NCI-H460 (cell line): ENCODE measurements at regions not wholly inside any gene's neighbourhood (a gene's known extent, or its start where the extent isn't known, plus 50 kb on each side); places are given as distances from the start of the nearest gene placed in this dataset.
"Not testable (repeated sequence)": the region's sequence is repeated elsewhere in the genome, so short reads cannot be mapped to it uniquely, and the experiment has no call there.

Experiments used
- DNase-seq: peaks from one replicate; pipeline ENCODE4 v3.0.0-alpha.2; 2016; ENCODE audit warnings: low read depth; ENCODE audit errors: extremely low read depth

DNA sequence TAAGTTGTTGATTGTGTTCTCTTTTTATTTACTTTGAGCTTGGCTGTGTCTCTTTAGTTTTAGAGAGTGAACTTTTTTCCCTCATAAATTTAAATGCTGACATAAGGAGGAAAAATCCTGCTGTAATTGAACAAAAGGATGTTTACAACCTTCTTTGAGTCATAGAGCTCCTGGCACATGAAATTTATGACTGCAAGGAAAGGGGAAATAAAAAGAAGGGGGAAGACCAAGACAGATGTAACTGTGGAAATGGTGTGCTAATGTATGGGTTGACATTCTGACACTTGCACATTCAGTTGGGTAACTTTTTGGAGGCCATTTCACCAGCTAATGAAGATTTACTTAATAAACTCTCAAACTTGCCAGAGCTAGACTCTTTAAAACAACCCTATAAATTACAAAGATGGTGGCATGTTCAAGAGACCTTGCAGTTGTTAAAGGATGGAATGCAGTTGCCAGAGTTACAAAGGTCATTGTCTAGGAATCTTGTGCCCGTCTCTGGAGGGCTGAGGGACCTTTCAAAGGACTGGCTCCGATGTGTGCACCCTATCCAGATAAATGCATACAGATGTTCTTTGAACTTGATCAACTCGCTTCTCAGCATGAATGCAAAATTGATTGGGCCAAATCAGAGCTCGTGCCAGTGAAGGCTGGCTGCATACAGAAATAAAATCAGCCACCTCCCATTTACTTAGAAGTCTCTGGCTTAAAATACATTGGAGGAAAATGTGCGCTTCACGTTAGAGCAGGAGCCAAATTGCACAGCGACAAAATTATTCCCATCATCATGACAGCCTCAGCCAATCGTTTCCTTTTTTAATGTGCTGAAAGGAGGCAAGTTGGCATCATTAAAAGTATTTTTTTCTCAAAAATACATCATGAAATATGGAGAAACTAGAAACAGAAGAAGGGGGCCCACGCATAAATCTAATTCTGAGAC, 289.0 kb upstream of the XYLT1 start:
- no peak for DNase-seq

DNA sequence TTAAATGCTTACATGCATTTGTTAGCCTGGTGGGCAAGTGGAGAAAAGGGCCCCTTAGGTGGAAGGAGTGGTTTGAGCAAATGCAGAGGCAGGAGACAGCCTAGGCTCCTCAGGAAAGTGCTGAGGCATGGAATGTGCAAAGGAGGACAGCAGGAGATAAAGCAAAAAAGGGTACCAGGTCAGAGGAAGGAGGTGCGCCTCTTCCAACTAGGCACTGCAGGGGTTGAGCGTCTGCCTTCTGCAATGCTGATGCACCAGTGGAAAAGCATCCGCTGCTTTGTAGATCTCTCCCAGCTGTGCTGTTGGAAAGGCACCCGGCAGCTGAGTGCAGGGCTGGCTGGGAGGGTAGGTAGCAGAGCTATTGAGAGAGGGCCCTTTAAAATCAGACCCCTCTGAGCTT, 287.0 kb upstream of the XYLT1 start:
- no peak for DNase-seq

DNA sequence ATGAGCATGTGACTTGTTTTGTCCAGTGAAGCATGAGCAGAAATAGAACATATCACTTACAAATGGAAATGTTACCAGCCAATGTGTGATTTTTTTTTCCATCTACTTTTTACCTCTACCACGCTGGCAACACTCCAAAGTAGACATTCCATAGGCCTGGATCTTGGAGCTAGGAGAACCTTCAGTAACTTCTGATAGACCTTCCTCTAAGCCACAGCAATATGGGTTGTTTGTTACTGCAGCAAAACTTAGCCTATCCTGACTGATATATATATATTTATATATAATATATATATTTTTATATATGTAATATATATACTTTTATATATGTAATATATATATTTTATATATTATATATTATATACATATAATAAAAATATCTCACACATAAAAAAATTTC, 284.4 kb upstream of the XYLT1 start:
- no peak for DNase-seq

DNA sequence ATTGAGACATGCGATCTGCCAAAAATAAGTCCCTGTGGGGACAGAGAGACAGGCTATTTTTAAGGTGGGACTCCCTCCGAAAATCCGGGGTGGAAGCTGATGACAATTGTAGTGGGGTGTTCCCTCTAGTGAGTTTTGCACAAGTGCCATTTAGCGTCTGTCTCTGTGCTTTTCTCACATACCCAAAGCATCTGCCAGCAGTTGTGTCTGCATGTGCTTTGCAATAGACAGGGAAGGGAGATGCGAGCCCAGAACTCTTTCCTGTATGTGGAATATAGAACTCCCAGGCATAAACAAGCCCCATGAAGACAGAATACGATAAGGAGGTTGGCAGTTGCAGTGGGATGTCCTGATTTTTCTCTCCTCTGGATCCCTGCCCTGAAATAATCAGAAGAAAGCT, 282.7 kb upstream of the XYLT1 start:
- no peak for DNase-seq

DNA sequence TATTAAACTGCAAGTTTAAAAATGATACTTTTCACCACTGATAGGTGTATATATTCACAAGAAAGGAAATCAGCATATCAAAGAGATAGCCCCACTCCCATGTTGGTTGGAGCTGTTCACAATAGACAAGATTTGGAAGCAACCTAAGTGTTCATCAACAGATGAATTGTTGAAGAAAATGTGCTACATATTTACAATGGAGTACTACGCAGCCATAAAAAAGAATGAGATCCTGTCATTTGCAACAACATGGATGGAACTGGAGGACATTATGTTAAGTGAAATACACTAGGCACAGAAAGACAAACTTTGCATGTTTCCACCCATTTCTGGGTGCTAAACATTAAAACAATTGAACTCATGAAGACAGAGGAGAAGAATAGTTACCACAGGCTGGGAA, 278.9 kb upstream of the XYLT1 start:
- no peak for DNase-seq

DNA sequence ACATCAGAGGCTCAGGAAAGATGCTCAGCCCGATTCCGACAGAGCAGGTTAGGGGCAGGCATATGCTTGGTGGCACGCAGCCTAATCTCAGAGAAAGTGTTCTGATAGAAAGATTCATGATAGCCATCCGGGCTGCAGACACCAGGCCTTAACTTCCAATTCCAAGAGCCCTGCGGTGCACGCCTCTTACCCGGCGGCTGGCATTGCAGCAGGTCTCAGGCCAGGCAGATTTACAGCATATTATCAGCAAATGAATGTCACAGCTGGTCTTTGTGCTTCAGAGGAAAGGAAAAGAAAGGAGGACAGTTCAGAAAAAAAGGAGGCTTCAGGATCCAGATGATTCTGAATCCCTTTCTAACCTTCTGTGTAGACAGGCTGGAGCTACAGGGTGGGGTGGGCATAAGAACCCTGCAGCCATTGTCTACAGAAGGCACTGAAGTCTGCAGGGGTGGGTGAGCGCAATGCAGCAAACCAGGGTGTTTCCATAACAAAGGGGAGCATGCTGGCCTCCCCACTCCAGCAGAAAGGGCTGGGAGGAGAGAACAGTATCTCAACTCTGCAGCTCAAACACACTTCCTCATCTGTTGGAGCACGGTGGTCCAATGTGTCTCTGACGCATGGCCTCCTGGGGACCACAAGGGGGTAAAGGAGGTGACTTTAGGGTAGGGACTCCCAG, 277.4 kb upstream of the XYLT1 start:
- no peak for DNase-seq

DNA sequence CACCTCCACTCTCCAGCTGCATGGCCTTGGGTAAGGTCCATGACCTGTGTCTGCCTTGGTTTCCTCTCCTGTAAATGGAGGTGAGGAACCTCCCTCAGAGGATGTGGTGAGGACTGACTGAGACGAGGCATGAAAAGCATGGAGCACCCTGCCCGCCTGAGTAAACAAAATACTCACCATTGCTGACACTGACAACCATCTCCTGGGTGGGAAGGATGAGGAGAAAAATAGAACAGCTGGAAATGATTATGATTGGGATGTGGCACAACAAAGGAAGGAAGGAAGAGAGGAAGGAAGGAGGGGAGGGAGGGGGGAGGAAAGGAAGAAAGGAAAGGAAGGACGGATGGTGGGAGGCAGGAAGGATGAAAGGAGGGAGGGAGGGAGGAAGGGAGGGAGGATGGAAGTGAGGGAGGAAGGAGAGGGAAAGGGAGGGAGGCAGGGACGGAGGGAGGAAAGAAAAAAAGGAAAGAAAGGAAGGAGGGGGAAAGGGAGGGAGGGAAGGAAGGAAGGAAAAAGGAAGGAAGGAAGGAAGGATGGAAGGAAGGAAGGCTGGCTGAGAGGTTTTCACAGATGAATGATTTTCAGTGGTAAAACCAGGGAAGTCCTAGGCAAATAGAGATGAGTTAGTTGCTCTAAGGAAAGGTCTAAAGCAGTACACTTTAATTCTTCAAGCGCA, 276.5 kb upstream of the XYLT1 start:
- DNase-seq: no peak

DNA sequence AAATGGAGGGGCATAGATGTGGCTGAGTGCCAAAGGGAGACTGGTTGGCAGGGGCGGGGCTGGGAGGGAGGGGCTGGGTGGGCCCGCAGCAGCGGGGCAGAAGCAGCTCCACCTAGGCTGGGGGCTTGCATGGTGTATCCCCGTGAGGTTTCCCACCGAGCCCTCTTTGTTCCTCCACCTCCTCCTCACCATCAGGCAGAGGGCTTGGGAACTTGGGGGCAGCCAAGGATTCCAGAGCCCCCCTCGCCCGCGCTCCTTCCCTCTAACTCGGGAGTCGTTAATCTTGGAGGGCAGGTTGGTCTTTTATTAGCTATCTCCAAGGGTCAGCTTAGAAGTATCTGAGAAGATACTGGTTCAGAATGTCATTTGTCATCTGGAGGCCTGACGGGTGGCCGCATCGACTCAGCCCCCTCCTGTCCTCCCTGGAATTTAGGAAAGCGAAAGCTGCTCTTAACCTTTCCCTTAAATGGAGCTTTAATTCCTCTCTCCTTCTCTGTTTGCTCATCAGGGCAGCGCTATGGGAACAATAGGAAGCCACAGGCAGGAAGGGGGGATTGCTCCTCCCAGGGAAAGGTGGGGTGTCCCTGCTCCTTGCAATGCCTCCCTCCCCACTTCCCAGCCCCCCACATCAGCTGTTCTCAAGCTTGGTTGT, 274.3 kb upstream of the XYLT1 start:
- no peak for DNase-seq

DNA sequence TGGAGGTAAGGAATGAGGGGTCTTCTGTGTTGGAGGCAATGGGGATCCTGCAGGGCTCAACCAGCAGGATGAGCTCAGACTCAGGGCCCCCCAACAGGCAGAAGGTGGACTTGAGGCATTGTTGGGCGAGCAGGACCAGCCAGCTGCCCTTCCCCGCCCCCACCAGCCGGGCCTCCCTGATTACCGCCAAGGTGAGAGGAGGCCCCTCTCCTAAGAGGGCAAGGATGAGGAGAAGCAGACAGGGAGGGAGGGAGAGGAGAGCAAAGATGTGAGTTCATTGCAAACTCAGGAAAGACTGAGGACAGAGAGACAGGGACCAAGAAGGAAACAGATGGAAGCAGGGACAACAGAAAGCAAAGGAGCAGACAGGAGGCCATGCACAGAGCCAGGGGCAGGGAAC, 272.8 kb upstream of the XYLT1 start:
- no peak for DNase-seq

DNA sequence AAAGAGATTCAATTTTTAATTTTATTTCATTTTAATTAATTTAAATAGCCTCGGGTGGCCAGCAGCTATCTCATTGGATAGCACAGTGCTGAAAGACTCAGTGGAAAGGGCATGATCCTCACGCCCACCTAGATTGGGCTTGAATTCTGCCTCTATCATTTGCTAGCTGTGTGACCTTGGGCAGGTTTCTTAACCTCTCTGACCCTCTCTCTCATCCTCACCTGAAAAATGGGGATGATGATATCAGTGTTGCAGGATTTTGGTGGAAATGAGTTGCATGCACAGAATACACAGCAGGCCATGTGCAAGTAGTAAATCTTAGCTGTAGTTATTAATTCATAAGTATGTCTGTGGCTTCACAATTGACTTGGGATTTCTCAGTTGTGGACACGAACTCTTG, 272.4 kb upstream of the XYLT1 start:
- DNase-seq: no peak

DNA sequence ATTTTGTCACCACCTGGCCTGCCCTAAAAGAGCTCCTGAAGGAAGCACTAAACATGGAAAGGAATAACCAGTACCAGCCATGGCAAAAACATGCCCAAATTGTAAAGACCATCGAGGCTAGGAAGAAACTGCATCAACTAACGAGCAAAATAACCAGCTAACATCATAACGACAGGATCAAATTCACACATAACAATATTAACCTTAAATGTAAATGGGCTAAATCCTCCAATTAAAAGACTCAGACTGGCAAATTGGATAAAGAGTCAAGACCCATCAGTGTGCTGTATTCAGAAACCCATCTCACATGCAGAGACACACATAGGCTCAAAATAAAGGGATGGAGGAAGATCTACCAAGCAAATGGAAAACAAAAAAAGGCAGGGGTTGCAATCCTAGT, 264.3 kb upstream of the XYLT1 start:
- DNase-seq: not testable (repeated sequence)

DNA sequence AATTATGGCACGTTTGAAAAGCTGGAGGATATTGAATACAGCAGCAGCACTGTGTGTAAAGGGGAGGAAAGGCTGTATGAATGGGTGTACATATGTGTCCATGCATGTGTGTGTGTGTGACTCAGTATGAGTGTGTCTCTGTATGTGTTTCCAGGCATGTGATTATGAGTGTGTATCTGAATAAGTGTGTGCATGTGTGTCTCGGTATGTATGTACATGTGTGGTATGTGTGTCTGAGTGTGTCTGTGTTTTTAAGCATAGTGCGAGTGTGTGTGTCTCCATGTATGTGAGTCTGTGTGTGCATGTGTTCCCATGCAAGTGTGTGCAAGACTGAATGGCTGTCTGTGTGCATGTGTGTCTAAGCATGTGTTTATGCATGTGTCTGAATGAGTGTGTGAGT, 259.1 kb upstream of the XYLT1 start:
- DNase-seq: no peak

DNA sequence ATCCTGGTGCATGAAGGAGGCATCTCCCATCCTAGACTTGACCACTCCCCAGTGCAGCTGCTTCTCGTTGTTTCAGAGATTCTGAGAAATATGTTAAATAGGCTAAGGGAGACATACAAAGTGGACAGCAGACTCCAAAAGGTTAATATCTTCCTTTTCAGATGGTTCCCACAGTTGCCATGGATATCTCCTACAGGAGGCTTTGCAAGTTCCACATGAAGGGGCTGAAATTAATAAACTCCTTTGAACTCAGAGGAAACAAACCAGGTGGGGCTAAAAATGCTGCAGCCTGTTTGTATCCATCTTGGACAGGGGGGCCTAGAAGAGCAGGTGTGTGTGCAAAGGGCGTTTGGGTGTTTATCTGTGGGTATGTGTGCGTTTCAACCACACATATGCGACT, 257.4 kb upstream of the XYLT1 start:
- no peak for DNase-seq

DNA sequence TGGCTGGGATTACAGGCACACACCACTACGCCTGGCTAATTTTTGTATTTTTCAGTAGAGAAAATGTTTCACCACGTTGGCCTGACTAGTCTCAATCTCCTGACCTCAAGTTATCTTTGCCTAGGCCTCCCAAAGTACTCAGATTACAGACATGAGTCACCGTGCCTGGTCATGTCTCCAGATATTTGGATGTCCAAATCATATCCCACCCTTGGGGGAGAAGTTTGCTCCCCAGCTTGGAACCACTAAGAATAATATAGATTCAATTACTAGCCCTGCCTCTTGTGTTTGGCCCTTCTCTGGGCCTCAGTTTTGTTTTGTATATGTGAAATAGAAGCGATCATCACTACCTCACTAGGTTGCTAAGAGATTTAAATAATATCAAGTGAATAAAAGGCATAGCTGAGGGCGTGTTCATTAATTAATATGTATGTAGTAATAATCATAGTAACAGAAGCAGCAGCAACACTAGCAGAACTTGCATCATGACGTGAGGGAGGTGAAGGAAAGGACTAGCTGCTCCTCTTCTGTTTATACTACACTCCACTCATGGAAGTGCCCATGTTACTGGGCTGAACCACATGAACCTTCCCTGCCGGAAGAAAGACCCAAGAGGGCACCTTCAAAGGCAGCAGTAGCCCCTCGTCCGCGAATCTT, 253.6 kb upstream of the XYLT1 start:
- DNase-seq: no peak

DNA sequence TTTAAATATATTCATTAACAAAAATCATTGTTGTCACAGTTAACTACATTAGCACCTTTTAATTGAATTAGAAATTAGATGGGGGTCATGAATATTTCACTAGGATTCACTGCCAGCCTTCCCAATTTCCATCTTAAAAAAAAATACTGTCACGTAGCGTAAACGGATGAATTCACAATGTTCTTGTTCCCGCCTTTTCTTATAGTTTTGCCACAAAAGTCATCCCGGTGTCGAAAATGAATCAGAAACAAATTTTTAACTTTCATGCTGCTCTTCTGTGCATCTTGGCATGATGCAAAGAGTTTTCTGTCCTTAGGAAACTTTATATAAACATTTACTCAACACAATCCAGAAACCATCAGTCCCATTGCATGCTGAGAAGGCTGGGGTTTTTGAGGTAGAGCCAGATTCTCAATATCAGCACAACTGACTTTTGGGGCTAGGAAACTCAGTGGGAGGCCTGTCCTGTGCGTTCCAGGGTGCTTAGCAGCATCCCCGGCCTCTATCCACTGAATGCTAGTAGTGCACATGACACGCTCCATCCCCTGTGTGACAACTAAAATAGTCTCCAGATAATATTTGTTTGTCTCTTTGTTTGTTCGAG, 252.9 kb upstream of the XYLT1 start:
- DNase-seq: no peak

DNA sequence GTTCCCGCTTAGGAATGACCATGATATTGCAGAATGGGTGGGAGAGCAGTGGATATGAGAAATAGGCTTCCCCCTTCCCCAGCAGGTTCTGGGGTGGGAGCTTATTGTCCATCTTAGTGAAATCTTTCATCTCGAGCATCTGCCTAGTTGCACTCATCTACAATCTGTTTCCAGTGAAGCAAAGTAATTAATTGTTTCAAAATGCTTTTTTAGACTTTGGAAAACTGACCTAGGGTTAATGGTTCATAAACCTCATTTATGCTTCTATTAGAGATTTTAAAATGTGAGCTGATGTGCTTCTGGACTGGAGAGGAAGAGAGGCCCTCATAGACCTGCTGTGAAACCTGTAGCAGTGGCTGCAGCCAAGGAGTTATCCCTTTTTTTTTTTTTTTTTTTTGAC, 247.7 kb upstream of the XYLT1 start:
- no peak for DNase-seq

DNA sequence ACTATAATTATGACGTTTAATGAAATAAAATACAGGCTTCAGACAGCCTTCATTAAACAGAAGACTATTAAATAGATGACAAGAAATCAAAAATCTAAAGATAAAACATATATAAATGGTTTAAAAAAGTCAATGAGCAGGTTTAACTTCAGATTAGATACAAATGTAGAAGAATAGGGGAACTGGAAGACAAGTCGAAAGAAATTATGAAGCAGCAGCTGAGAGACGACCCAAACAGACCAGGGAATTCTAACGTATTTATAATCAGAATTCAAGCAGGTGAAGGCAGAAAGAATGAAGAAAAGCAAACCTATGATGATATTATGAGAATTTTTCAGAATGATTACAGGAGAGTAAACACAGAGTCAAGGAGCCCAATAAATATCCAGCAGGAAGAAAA, 235.1 kb upstream of the XYLT1 start:
- DNase-seq: no peak

DNA sequence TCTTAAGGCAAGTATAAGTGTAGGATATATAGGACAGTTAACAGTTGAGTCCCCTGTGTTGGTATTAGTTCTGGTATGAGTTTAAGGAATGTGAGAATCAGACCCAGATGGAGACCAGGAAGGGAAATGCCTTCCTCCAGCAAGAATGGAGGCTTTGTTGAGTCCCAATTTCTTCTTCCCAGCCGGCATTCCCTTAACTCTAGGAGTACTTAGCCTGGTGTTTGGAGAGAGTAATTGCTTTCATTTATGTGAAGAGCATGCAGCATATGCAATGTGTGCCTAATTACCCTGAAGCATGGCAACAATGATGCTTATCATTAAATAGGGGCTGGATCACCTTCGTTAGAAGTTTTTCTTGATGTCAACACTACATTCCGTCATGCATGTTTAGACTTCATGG, 225.9 kb upstream of the XYLT1 start:
- DNase-seq: no peak

DNA sequence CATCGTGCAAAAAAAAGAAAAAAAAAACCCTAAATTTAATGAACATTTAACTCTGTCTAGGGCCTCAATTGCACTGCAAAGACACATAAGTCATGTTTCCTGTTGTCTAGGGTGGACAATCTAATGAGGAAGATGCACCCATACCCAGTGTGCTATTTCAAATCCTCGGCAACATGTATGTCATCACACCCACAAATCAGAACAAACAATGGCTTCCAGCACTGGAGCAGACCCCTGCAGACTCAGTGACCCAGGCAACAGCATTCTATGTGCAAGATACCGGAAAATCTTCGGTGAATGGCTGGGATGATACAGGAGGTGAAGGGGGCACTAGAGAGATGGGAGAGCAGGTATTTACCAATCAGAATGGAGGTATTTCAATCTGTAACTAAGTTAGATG, 221.7 kb upstream of the XYLT1 start:
- DNase-seq: no peak

DNA sequence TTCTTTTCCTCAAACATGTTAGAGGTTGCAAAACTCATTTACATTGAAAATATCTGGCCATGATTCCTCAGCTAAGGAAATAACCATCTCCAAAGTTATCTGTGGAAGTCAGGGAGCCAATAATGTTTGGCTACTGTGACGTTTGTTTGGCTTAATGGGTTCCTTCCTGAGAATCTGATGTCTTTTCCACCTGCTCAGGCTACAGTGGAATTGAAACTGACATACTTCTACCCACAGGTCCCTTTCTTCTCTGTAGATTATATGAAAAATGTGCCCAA, 221.1 kb upstream of the XYLT1 start:
- no peak for DNase-seq
